GM12892 (cell line): ENCODE measurements at regions not wholly inside any gene's neighbourhood (a gene's known extent, or its start where the extent isn't known, plus 50 kb on each side); places are given as distances from the start of the nearest gene placed in this dataset.

Experiments used
- POLR2AphosphoS5 ChIP-seq: IDR thresholded peaks from 2 replicates; pipeline ENCODE4 v1.6.1; 2011; ENCODE audit warnings: low read depth, low read length, control low read depth
- TAF1 ChIP-seq: IDR thresholded peaks from 2 replicates; pipeline ENCODE4 v1.6.1; 2011; ENCODE audit warnings: low read depth, mild to moderate bottlenecking, control low read depth, low read length, borderline replicate concordance

GRCh38 chr14:100436745-100437406 lies 113.7 kb downstream of the SLC25A47 start:
- TF ChIP-seq POLR2AphosphoS5, result no peak
- no peak for TF ChIP-seq TAF1
